Stimulated activated naive CD8-positive, alpha-beta T cell treated with anti-CD3 and anti-CD28 coated beads, Interleukin-15, Interleukin-2, amounts not matched to agents 100 ng/mL and 50 ng/mL, for 24 hours (primary cell): ENCODE measurements at regions not wholly inside any gene's neighbourhood (a gene's known extent, or its start where the extent isn't known, plus 50 kb on each side); places are given as distances from the start of the nearest gene placed in this dataset.

Source experiments
- H3K27ac Mint-ChIP-seq: one replicate; pipeline ENCODE4 v1.8.0; 2021; ENCODE audit warnings: mild to moderate bottlenecking, mixed read lengths
- H3K27me3 Mint-ChIP-seq: one replicate; pipeline ENCODE4 v1.8.0; 2021; ENCODE audit warnings: mixed read lengths
- H3K36me3 Mint-ChIP-seq: one replicate; pipeline ENCODE4 v1.8.0; 2021; ENCODE audit warnings: low read depth, mixed read lengths
- H3K4me1 Mint-ChIP-seq: one replicate; pipeline ENCODE4 v1.8.0; 2021; ENCODE audit warnings: low read depth, mixed read lengths
- H3K4me3 Mint-ChIP-seq: one replicate; pipeline ENCODE4 v1.8.0; 2021; ENCODE audit warnings: mild to moderate bottlenecking, mixed read lengths
- H3K9me3 Mint-ChIP-seq: one replicate; pipeline ENCODE4 v1.8.0; 2021; ENCODE audit warnings: mixed read lengths

DNA sequence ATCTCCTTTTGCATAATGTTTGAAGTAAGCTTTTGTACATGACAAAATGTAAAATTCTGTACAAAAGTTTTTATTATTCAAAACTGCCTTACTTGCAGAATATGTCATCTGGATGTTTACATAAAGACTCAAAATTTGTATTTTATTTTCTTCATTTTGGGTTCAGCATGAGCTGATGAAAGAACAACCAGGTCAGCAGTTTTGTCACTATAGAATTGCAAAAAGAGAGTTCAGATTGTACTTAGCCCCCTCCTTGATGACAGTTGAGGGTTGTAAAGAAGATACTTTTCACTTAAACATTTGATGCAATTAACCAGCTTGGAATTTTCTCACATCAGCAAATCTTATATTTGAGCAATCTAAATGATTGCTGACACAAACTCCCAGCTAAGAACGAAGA, 669.3 kb downstream of the PLA2G4A start:
- no peak overlapping the region for H3K4me3 Mint-ChIP-seq
- no peak overlapping the region for H3K27ac Mint-ChIP-seq
- H3K27me3 Mint-ChIP-seq, result no peaks in the 10 kb centered on the region
- H3K4me1 Mint-ChIP-seq, result no peaks in the 10 kb centered on the region
- H3K36me3 Mint-ChIP-seq, result no peaks in the 10 kb centered on the region
- H3K9me3 Mint-ChIP-seq, result no peaks in the 10 kb centered on the region

GRCh38 chr1:187504779-187505178, 676.0 kb downstream of the PLA2G4A start:
- Mint-ChIP-seq H3K27ac (no peak overlapping the region), H3K9me3 (peaks cover under 1% of the 10 kb centered on the region), H3K4me1 (no peaks in the 10 kb centered on the region), H3K36me3 (no peaks in the 10 kb centered on the region), H3K27me3 (no peaks in the 10 kb centered on the region), H3K4me3 (no peak overlapping the region)

GRCh38 chr1:187509091-187509490, 680.3 kb downstream of the PLA2G4A start:
- Mint-ChIP-seq H3K4me1 (no peaks in the 10 kb centered on the region), H3K4me3 (no peak overlapping the region), H3K9me3 (peaks cover 13% of the 10 kb centered on the region), H3K36me3 (no peaks in the 10 kb centered on the region), H3K27me3 (no peaks in the 10 kb centered on the region), H3K27ac (no peak overlapping the region)

DNA sequence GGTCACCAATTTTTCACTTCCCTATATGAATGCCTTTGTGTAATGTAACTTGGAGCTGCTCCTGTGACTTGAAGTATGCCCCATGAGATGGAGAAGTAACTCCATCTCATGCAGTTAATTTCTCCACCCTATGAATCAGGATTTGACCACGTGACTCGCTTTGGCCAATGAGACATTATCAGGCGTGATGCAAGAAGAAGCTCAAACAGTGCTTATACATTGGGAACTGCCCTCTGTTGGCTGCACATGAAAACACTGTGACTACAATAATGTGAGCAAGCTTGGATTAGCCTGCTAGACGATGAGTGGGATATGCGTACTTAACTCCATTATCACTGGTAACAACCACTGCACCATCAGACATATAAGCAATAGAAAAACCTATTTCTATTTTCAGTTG, 684.4 kb downstream of the PLA2G4A start:
- Mint-ChIP-seq H3K27me3 (no peaks in the 10 kb centered on the region), H3K36me3 (no peaks in the 10 kb centered on the region), H3K9me3 (peaks cover 16% of the 10 kb centered on the region), H3K4me3 (no peak overlapping the region), H3K27ac (no peak overlapping the region), H3K4me1 (no peaks in the 10 kb centered on the region)

DNA sequence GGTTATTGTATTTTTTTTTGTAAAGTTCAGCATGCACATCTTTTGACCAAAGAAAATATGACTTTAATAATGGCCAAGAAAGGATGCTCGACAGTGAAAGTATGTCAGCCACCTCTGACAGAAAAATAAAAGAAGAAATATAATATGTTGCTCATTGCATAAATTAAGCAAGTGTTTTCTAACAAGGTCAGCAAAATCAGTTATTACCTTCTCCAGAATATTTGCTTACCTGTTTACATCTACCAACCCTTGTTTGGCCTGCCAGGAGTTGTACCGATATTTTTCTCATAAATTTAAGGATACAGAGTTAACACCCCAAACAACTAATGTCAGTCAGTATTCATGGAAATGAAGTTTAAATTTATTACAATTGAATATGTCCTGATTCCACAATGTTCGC, 685.4 kb downstream of the PLA2G4A start:
- H3K27ac Mint-ChIP-seq, result no peak overlapping the region
- no peaks in the 10 kb centered on the region for H3K4me1 Mint-ChIP-seq
- no peaks in the 10 kb centered on the region for H3K27me3 Mint-ChIP-seq
- no peaks in the 10 kb centered on the region for H3K36me3 Mint-ChIP-seq
- peaks cover 16% of the 10 kb centered on the region for H3K9me3 Mint-ChIP-seq
- H3K4me3 Mint-ChIP-seq, result no peak overlapping the region

- H3K27me3 Mint-ChIP-seq, result no peaks in the 10 kb centered on the region
- H3K9me3 Mint-ChIP-seq, result peaks cover 10% of the 10 kb centered on the region
- no peak overlapping the region for H3K27ac Mint-ChIP-seq
- H3K4me1 Mint-ChIP-seq, result no peaks in the 10 kb centered on the region
- H3K36me3 Mint-ChIP-seq, result no peaks in the 10 kb centered on the region
- H3K4me3 Mint-ChIP-seq, result no peak overlapping the region
Measured at GRCh38 chr1:187516874-187517273, 688.1 kb downstream of the PLA2G4A start.

GRCh38 chr1:187517546-187517945, 688.8 kb downstream of the PLA2G4A start:
- no peaks in the 10 kb centered on the region for H3K4me1 Mint-ChIP-seq
- H3K4me3 Mint-ChIP-seq, result no peak overlapping the region
- no peaks in the 10 kb centered on the region for H3K27me3 Mint-ChIP-seq
- peaks cover 4% of the 10 kb centered on the region for H3K9me3 Mint-ChIP-seq
- no peaks in the 10 kb centered on the region for H3K36me3 Mint-ChIP-seq
- no peak overlapping the region for H3K27ac Mint-ChIP-seq

DNA sequence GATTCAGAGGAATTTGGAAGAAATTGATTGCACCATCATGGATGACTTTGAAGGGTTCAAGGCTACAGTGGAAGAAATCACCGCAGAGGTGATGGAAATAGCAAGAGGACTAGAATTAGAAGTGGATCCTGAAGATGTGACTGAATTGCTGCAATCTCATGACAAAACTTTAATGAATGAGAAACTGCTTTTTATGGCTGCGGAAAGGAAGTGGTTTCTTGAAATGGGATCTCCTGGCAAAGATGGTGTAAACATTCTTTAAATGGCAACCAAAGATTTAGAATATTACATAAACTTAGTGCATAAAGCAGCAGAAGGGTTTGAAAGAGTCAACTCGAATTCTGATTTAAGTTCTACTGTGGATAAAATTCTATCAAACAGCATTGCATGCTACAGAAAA, 698.6 kb downstream of the PLA2G4A start:
- Mint-ChIP-seq H3K36me3 (no peaks in the 10 kb centered on the region), H3K9me3 (peaks cover 4% of the 10 kb centered on the region), H3K27me3 (no peaks in the 10 kb centered on the region), H3K4me1 (no peaks in the 10 kb centered on the region), H3K4me3 (no peak overlapping the region), H3K27ac (no peak overlapping the region)

- Mint-ChIP-seq H3K36me3 (no peaks in the 10 kb centered on the region), H3K27me3 (no peaks in the 10 kb centered on the region), H3K27ac (no peak overlapping the region), H3K9me3 (peaks cover 6% of the 10 kb centered on the region), H3K4me3 (no peak overlapping the region), H3K4me1 (no peaks in the 10 kb centered on the region)
Measured at GRCh38 chr1:187537936-187538335, 709.2 kb downstream of the PLA2G4A start.

GRCh38 chr1:187549540-187549939, 720.8 kb downstream of the PLA2G4A start:
- H3K36me3 Mint-ChIP-seq, result no peaks in the 10 kb centered on the region
- H3K4me1 Mint-ChIP-seq, result no peaks in the 10 kb centered on the region
- H3K9me3 Mint-ChIP-seq, result peaks cover 16% of the 10 kb centered on the region
- H3K4me3 Mint-ChIP-seq, result no peak overlapping the region
- H3K27ac Mint-ChIP-seq, result no peak overlapping the region
- no peaks in the 10 kb centered on the region for H3K27me3 Mint-ChIP-seq

DNA sequence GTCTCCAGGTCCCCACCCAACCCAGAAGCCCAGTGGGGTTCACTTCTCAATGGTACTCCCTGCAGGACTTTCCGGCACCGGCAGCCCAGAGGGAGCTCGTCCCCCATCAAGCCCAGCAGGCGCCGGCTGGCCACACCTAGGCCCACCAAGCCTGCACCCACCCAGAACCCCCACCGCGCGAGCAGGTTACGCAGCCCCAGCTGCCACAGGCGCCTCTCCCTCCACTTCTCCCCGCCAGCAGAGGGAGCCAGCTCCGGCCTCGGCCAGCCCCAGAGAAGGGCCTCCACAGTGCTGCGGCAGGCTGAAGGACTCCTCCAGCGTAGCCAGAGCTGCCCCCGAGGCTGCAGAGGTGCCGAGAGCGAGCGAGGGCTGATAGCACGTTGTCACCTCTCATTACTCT, 722.3 kb downstream of the PLA2G4A start:
- H3K36me3 Mint-ChIP-seq, result no peaks in the 10 kb centered on the region
- H3K4me3 Mint-ChIP-seq, result no peak overlapping the region
- no peaks in the 10 kb centered on the region for H3K27me3 Mint-ChIP-seq
- H3K27ac Mint-ChIP-seq, result no peak overlapping the region
- peaks cover 21% of the 10 kb centered on the region for H3K9me3 Mint-ChIP-seq
- H3K4me1 Mint-ChIP-seq, result no peaks in the 10 kb centered on the region

DNA sequence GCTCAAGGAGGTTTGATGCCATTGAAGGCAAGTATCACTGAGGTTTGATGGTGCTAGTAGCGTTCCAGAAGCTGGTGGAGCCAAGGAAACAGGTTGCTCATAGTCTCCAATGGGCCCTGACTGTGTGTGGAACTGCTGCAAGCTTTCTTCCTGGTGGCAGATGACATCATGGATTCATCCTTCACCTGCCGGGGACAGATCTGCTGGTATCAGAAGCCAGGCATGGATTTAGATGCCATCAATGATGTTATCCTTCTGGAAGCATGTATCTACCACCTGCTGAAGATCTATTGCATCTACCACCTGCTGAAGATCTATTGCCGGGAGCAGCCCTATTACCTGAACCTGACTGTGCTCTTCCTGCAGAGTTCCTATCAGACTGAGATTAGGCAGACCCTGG, 734.4 kb downstream of the PLA2G4A start:
- no peak overlapping the region for H3K4me3 Mint-ChIP-seq
- H3K27me3 Mint-ChIP-seq, result no peaks in the 10 kb centered on the region
- H3K27ac Mint-ChIP-seq, result no peak overlapping the region
- no peaks in the 10 kb centered on the region for H3K36me3 Mint-ChIP-seq
- H3K9me3 Mint-ChIP-seq, result peaks cover 7% of the 10 kb centered on the region
- no peaks in the 10 kb centered on the region for H3K4me1 Mint-ChIP-seq

GRCh38 chr1:187566354-187566753, 737.6 kb downstream of the PLA2G4A start:
- no peaks in the 10 kb centered on the region for H3K27me3 Mint-ChIP-seq
- no peaks in the 10 kb centered on the region for H3K36me3 Mint-ChIP-seq
- peaks cover 7% of the 10 kb centered on the region for H3K9me3 Mint-ChIP-seq
- H3K4me1 Mint-ChIP-seq, result no peaks in the 10 kb centered on the region
- H3K4me3 Mint-ChIP-seq, result no peak overlapping the region
- no peak overlapping the region for H3K27ac Mint-ChIP-seq

- no peak overlapping the region for H3K4me3 Mint-ChIP-seq
- no peaks in the 10 kb centered on the region for H3K36me3 Mint-ChIP-seq
- no peaks in the 10 kb centered on the region for H3K4me1 Mint-ChIP-seq
- no peaks in the 10 kb centered on the region for H3K27me3 Mint-ChIP-seq
- H3K9me3 Mint-ChIP-seq, result peaks cover 7% of the 10 kb centered on the region
- no peak overlapping the region for H3K27ac Mint-ChIP-seq
Measured at GRCh38 chr1:187568067-187568466, 739.3 kb downstream of the PLA2G4A start.

- Mint-ChIP-seq H3K36me3 (no peaks in the 10 kb centered on the region), H3K4me1 (no peaks in the 10 kb centered on the region), H3K27me3 (no peaks in the 10 kb centered on the region), H3K9me3 (peaks cover 11% of the 10 kb centered on the region), H3K4me3 (no peak overlapping the region), H3K27ac (no peak overlapping the region)
Measured at GRCh38 chr1:187570166-187570565, 741.4 kb downstream of the PLA2G4A start.

- H3K4me3 Mint-ChIP-seq, result no peak overlapping the region
- no peaks in the 10 kb centered on the region for H3K4me1 Mint-ChIP-seq
Measured at GRCh38 chr1:187577610-187578009, 748.9 kb downstream of the PLA2G4A start.

GRCh38 chr1:187588917-187589316, 760.2 kb downstream of the PLA2G4A start:
- no peak overlapping the region for H3K4me3 Mint-ChIP-seq
- no peaks in the 10 kb centered on the region for H3K36me3 Mint-ChIP-seq
- no peaks in the 10 kb centered on the region for H3K27me3 Mint-ChIP-seq
- no peaks in the 10 kb centered on the region for H3K4me1 Mint-ChIP-seq
- peaks cover 5% of the 10 kb centered on the region for H3K9me3 Mint-ChIP-seq
- H3K27ac Mint-ChIP-seq, result no peak overlapping the region

More at GRCh38 chr1:187577610-187578009, 748.9 kb downstream of the PLA2G4A start:
- Mint-ChIP-seq H3K27ac (no peak overlapping the region), H3K36me3 (no peaks in the 10 kb centered on the region), H3K27me3 (no peaks in the 10 kb centered on the region), H3K9me3 (peaks cover 8% of the 10 kb centered on the region)
